HTR-8/SVneo (cell line): ENCODE measurements at regions not wholly inside any gene's neighbourhood (a gene's known extent, or its start where the extent isn't known, plus 50 kb on each side); places are given as distances from the start of the nearest gene placed in this dataset.

Experiments used
- DNase-seq: peaks from one replicate; pipeline ENCODE4 v3.0.0; 2011; ENCODE audit warnings: low spot score, mixed read lengths; ENCODE audit not compliant: insufficient read length
- FAIRE-seq: peaks from 2 replicates; lab custom pipeline; 2011; peaks lifted over from hg19 to GRCh38; lab: Jason Lieb, UNC

- FAIRE-seq = no peak
- no peak for DNase-seq
These were observed 367.7 kb upstream of the MC4R start for GRCh38 chr18:60740313-60740712.

- FAIRE-seq = no peak
- no peak for DNase-seq
These were observed 373.9 kb upstream of the MC4R start for GRCh38 chr18:60746491-60746890.

GRCh38 chr18:60746919-60747318 lies 374.3 kb upstream of the MC4R start:
- FAIRE-seq = no peak
- DNase-seq = no peak

- FAIRE-seq = no peak
- no peak for DNase-seq
These were observed 381.2 kb upstream of the MC4R start for GRCh38 chr18:60753753-60754152.

- DNase-seq = no peak
- no peak for FAIRE-seq
These were observed 381.9 kb upstream of the MC4R start for GRCh38 chr18:60754413-60755009.

- FAIRE-seq = no peak
- no peak for DNase-seq
These were observed 382.6 kb upstream of the MC4R start for GRCh38 chr18:60755134-60755533.

GRCh38 chr18:60775978-60776377 lies 403.4 kb upstream of the MC4R start:
- DNase-seq (no peak), FAIRE-seq (no peak)

- DNase-seq (no peak), FAIRE-seq (no peak)
These were observed 411.6 kb upstream of the MC4R start for GRCh38 chr18:60784161-60784560.

GRCh38 chr18:60794802-60795201 lies 422.2 kb upstream of the MC4R start:
- DNase-seq (no peak), FAIRE-seq (no peak)

- DNase-seq (no peak), FAIRE-seq (no peak)
These were observed 431.8 kb upstream of the MC4R start for GRCh38 chr18:60804415-60804814.

- no peak for FAIRE-seq
- DNase-seq = no peak
These were observed 437.4 kb upstream of the MC4R start for GRCh38 chr18:60809937-60810336.

GRCh38 chr18:60812921-60813320 lies 440.3 kb upstream of the MC4R start:
- FAIRE-seq (no peak), DNase-seq (no peak)

- no peak for DNase-seq
- no peak for FAIRE-seq
These were observed 453.8 kb upstream of the MC4R start for GRCh38 chr18:60826346-60826745.

- no peak for FAIRE-seq
- DNase-seq = no peak
These were observed 459.4 kb upstream of the MC4R start for GRCh38 chr18:60831971-60832370.

- no peak for FAIRE-seq
These were observed 466.1 kb upstream of the MC4R start for GRCh38 chr18:60838677-60839076.

GRCh38 chr18:60846396-60846795 lies 473.8 kb upstream of the MC4R start:
- DNase-seq (no peak), FAIRE-seq (no peak)

More at GRCh38 chr18:60838677-60839076, 466.1 kb upstream of the MC4R start:
- DNase-seq = no peak

- FAIRE-seq (no peak), DNase-seq (no peak)
These were observed 474.9 kb upstream of the MC4R start for GRCh38 chr18:60847517-60847916.

- DNase-seq = no peak
- FAIRE-seq = no peak
These were observed 471.7 kb upstream of the CDH20 start for GRCh38 chr18:60861575-60861974.

GRCh38 chr18:60862988-60863387 lies 470.2 kb upstream of the CDH20 start:
- FAIRE-seq (no peak), DNase-seq (no peak)

- no peak for FAIRE-seq
- no peak for DNase-seq
These were observed 467.4 kb upstream of the CDH20 start for GRCh38 chr18:60865801-60866200.

GRCh38 chr18:60870261-60871153 lies 462.7 kb upstream of the CDH20 start:
- DNase-seq (no peak), FAIRE-seq (no peak)

- no peak for DNase-seq
- no peak for FAIRE-seq
These were observed 460.8 kb upstream of the CDH20 start for GRCh38 chr18:60872434-60872833.
